ENCODE measurements at regions not wholly inside any gene's neighbourhood (a gene's known extent, or its start where the extent isn't known, plus 50 kb on each side); places are given as distances from the start of the nearest gene placed in this dataset.
"Not testable (repeated sequence)": the region's sequence is repeated elsewhere in the genome, so short reads cannot be mapped to it uniquely, and the experiment has no call there.

- no peak for TF ChIP-seq EZH2 (IDR thresholded peaks at IDR 0.05; ENCODE audit: borderline replicate concordance)
- TF ChIP-seq EZH2phosphoT487 (IDR thresholded peaks at IDR 0.05; ENCODE audit: low read depth, severe bottlenecking, unreplicated experiment), result no peak
- TF ChIP-seq, protein P1, sequence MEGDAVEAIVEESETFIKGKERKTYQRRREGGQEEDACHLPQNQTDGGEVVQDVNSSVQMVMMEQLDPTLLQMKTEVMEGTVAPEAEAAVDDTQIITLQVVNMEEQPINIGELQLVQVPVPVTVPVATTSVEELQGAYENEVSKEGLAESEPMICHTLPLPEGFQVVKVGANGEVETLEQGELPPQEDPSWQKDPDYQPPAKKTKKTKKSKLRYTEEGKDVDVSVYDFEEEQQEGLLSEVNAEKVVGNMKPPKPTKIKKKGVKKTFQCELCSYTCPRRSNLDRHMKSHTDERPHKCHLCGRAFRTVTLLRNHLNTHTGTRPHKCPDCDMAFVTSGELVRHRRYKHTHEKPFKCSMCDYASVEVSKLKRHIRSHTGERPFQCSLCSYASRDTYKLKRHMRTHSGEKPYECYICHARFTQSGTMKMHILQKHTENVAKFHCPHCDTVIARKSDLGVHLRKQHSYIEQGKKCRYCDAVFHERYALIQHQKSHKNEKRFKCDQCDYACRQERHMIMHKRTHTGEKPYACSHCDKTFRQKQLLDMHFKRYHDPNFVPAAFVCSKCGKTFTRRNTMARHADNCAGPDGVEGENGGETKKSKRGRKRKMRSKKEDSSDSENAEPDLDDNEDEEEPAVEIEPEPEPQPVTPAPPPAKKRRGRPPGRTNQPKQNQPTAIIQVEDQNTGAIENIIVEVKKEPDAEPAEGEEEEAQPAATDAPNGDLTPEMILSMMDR (IDR thresholded peaks at IDR 0.05; ENCODE audit: poor library complexity), result no peak
- DNase-seq (ENCODE audit: low spot score), result no peak
- no peaks in the 10 kb centered on the region for H3K79me2 ChIP-seq
- H3K27me3 ChIP-seq, result no peaks in the 10 kb centered on the region
- H3K9me2 ChIP-seq (replicated peaks; ENCODE audit: insufficient read depth), result no peaks in the 10 kb centered on the region
- no peak overlapping the region for H2AFZ ChIP-seq
- H3K27ac ChIP-seq, result no peak overlapping the region
- H4K20me1 ChIP-seq (ENCODE audit: insufficient read depth, poor library complexity, severe bottlenecking), result no peaks in the 10 kb centered on the region
- no peaks in the 10 kb centered on the region for H3K9me3 ChIP-seq (ENCODE audit: low read depth)
- no peaks in the 10 kb centered on the region for H3K36me3 ChIP-seq (replicated peaks; ENCODE audit: insufficient read depth, low read depth)
- no peak overlapping the region for H3K4me3 ChIP-seq
- H3K4me1 ChIP-seq (ENCODE audit: insufficient read depth), result no peaks in the 10 kb centered on the region
- H3K4me2 ChIP-seq, result no peak overlapping the region
- 77% methylated on average over 4 of the region's 4 CpGs for WGBS (ENCODE audit: low lambda C conversion rate, missing lambda C conversion rate)
Measured at GRCh38 chr13:70755456-70755855, 647.2 kb upstream of the KLHL1 start.

DNA sequence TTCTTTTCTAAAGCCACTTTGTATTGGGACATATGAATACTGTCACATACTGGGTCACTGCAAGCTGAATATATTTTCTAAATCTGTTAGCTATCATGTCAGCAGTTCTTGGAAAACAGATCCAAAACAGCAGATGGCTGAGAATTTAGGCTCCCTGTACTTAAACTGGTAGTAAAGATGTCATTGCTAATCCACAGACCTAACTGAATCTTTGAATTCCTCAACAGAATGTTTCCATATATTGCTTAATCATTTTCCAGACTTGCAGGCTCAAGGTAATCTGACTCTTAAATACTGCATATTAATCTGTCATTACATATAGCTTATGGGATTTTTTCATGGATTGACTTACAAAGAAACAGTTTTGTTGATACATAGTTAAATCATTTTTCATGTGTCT, 639.0 kb upstream of the KLHL1 start:
- H3K4me1 ChIP-seq (ENCODE audit: insufficient read depth), result no peaks in the 10 kb centered on the region
- H2AFZ ChIP-seq, result no peak overlapping the region
- no peak overlapping the region for H3K27ac ChIP-seq
- no peak overlapping the region for H3K4me3 ChIP-seq
- DNase-seq (ENCODE audit: low spot score), result no peak
- H4K20me1 ChIP-seq (ENCODE audit: insufficient read depth, poor library complexity, severe bottlenecking), result no peaks in the 10 kb centered on the region
- no peaks in the 10 kb centered on the region for H3K36me3 ChIP-seq (replicated peaks; ENCODE audit: insufficient read depth, low read depth)
- H3K27me3 ChIP-seq, result no peaks in the 10 kb centered on the region
- TF ChIP-seq, protein P1 (IDR thresholded peaks at IDR 0.05; ENCODE audit: poor library complexity), result no peak
- TF ChIP-seq EZH2phosphoT487 (IDR thresholded peaks at IDR 0.05; ENCODE audit: low read depth, severe bottlenecking, unreplicated experiment) (peak; percentile 81), EZH2 (IDR thresholded peaks at IDR 0.05; ENCODE audit: borderline replicate concordance) (no peak)
- H3K9me3 ChIP-seq (ENCODE audit: low read depth), result no peaks in the 10 kb centered on the region
- no peaks in the 10 kb centered on the region for H3K9me2 ChIP-seq (replicated peaks; ENCODE audit: insufficient read depth)
- H3K4me2 ChIP-seq, result no peak overlapping the region
- no peaks in the 10 kb centered on the region for H3K79me2 ChIP-seq

GRCh38 chr13:70746469-70746868, 638.2 kb upstream of the KLHL1 start:
- not testable (repeated sequence) for H3K27ac ChIP-seq; H4K20me1 ChIP-seq (ENCODE audit: insufficient read depth, poor library complexity, severe bottlenecking); H3K27me3 ChIP-seq; DNase-seq (ENCODE audit: low spot score); H3K4me3 ChIP-seq; H3K9me2 ChIP-seq (replicated peaks; ENCODE audit: insufficient read depth); H3K4me1 ChIP-seq (ENCODE audit: insufficient read depth); H3K9me3 ChIP-seq (ENCODE audit: low read depth); H2AFZ ChIP-seq; H3K4me2 ChIP-seq; H3K36me3 ChIP-seq (replicated peaks; ENCODE audit: insufficient read depth, low read depth); H3K79me2 ChIP-seq
- 96% methylated on average over 6 of the region's 6 CpGs for WGBS (ENCODE audit: low lambda C conversion rate, missing lambda C conversion rate)

- Histone ChIP-seq H3K9me3 (ENCODE audit: low read depth) (no peaks in the 10 kb centered on the region), H3K4me1 (ENCODE audit: insufficient read depth) (no peaks in the 10 kb centered on the region), H3K4me2 (no peak overlapping the region), H3K9me2 (replicated peaks; ENCODE audit: insufficient read depth) (no peaks in the 10 kb centered on the region), H4K20me1 (ENCODE audit: insufficient read depth, poor library complexity, severe bottlenecking) (no peaks in the 10 kb centered on the region), H3K4me3 (no peak overlapping the region), H3K27me3 (no peaks in the 10 kb centered on the region), H3K36me3 (replicated peaks; ENCODE audit: insufficient read depth, low read depth) (no peaks in the 10 kb centered on the region), H3K27ac (no peak overlapping the region), H2AFZ (no peak overlapping the region), H3K79me2 (no peaks in the 10 kb centered on the region)
- no peak for TF ChIP-seq EZH2phosphoT487 (IDR thresholded peaks at IDR 0.05; ENCODE audit: low read depth, severe bottlenecking, unreplicated experiment)
- TF ChIP-seq, protein P1 (IDR thresholded peaks at IDR 0.05; ENCODE audit: poor library complexity), result no peak
- TF ChIP-seq EZH2 (IDR thresholded peaks at IDR 0.05; ENCODE audit: borderline replicate concordance), result no peak
- no peak for DNase-seq (ENCODE audit: low spot score)
- WGBS (ENCODE audit: low lambda C conversion rate, missing lambda C conversion rate), result 89% methylated on average over 1 of the region's 1 CpG
Measured at GRCh38 chr13:70736622-70737317, 628.5 kb upstream of the KLHL1 start.

Data from hepatocyte (in vitro differentiated cells).